ENCODE measurements at regions not wholly inside any gene's neighbourhood (a gene's known extent, or its start where the extent isn't known, plus 50 kb on each side); places are given as distances from the start of the nearest gene placed in this dataset.

- TF ChIP-seq CTCF (IDR thresholded peaks at IDR 0.05) (no peak), POLR2A (IDR thresholded peaks at IDR 0.05) (no peak)
Measured at GRCh38 chr5:124892185-124892848, 145.9 kb upstream of the ZNF608 start.
